ENCODE measurements at regions not wholly inside any gene's neighbourhood (a gene's known extent, or its start where the extent isn't known, plus 50 kb on each side); places are given as distances from the start of the nearest gene placed in this dataset.
"Not testable (repeated sequence)": the region's sequence is repeated elsewhere in the genome, so short reads cannot be mapped to it uniquely, and the experiment has no call there.

DNA sequence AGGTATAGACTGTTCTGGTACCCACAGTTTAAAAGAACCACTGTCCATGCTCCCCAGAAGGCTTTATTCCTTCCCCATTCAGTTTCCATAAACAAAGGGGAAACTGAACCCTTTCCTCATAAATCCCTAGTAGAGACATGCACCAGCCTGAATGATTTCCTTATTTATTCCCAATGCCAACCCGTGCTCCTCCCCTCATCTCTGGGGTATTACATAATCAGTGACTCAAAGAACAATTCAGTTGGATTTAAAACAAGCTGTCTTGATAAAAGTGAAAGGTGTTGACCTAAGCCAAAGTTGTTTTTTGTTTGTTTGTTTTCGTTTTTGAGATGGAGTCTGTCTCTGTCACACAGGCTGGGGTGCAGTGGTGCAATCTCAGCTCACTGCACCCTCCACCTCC lies 418.5 kb upstream of the CNTNAP5 start:
- no peak for DNase-seq (ENCODE audit: low read depth)

GRCh38 chr2:123609077-123609476 lies 416.0 kb upstream of the CNTNAP5 start:
- no peak for DNase-seq (ENCODE audit: low read depth)

- no peak for DNase-seq (ENCODE audit: low read depth)
These were observed 410.5 kb upstream of the CNTNAP5 start for GRCh38 chr2:123614596-123614995.

DNA sequence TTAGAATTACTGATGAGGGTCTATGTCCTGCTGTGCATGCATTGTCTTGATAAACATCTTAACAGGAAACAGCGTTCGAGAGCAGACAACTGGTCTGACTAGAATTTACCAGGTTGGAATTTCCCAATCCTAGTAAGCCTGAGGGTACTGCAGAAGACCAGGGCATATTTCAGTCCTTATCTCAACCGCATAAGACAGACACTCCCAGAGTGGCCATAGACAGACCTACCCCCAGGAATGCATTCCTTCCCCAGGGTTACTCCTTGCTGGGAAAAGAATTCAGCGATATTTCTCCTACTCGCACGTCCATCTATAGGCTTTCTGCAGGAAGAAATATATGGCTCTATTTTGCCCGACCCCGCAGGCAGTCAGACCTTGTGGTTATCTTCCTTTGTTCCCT lies 406.4 kb upstream of the CNTNAP5 start:
- DNase-seq (ENCODE audit: low read depth): not testable (repeated sequence)

- no peak for DNase-seq (ENCODE audit: low read depth)
These were observed 400.3 kb upstream of the CNTNAP5 start for GRCh38 chr2:123624816-123625215.

DNA sequence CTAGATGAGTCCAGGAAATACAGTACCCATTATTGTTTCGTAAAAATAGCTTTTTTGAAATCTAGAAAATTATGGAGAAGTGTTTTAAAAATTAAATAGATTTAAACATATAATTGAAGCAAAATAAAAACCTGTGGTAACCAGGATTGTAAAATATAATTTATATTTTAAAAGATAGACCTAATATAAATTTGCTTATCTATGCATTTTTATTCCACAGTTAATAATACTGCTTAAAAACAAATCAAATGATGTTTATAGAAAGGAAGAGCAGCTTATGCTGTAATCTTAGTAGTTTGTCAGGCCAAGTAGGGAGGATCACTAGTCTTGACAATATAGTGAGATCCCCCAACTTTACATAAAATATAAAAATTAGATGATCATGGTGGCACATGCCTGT lies 388.9 kb upstream of the CNTNAP5 start:
- DNase-seq (ENCODE audit: low read depth): no peak

- no peak for DNase-seq (ENCODE audit: low read depth)
These were observed 384.3 kb upstream of the CNTNAP5 start for GRCh38 chr2:123640685-123641335.

GRCh38 chr2:123644053-123644452 lies 381.0 kb upstream of the CNTNAP5 start:
- DNase-seq (ENCODE audit: low read depth): no peak

- DNase-seq (ENCODE audit: low read depth): no peak
These were observed 377.1 kb upstream of the CNTNAP5 start for GRCh38 chr2:123648016-123648415.

DNA sequence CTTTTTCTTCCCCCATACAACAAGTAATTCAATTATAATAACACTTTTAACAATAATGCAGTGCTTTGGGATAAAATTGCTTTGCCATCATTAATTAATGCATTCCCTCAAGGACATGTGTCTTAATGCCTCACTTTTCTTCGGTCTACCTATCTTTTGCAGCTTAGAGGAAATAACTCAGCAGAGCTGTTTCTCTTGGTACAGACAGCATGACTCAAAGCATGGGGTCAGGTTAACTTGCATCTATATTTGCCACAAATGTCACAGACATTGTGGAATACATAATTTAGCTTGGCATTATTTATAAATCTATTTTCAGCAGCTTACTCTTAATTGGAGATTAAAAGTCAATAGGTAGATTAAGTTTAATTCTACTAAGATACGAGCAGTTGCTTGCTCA lies 376.1 kb upstream of the CNTNAP5 start:
- DNase-seq (ENCODE audit: low read depth): no peak

DNA sequence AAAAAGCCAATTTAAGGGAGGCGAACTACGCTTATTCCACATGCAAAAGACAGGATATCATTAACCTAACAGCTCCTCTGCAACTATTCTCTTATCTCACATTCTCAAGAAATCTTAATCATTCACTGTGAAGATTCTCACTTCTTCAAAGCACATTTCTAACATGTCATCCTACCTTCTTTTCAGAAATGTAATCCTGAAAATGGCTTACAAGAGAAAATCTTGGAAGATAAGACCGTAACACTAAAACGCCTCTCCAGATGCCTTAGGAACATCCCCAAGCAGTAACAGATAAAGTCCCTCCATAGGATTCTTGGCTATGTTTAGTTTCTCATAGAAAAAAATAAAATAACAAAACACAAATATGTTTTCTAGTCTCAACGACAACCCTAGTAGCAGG lies 373.9 kb upstream of the CNTNAP5 start:
- no peak for DNase-seq (ENCODE audit: low read depth)

DNA sequence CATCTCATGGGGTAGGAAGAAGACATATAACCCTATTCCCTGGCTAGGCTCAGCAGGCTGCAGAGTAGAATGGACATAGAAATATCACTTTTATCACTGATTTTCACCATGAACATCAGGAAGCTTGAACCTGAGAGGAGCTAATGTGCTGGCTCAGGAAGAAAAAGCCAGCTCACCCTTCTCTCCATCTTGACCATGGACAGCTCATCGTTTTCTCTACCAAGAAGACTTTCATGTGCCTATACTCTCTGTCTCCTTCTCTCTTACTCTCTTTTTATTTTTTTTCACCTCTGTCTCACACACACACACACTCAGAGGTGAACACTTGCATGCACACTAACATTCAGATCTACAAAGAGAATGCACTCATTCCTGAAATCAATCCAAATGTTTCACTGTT lies 372.8 kb upstream of the CNTNAP5 start:
- DNase-seq (ENCODE audit: low read depth): no peak

DNA sequence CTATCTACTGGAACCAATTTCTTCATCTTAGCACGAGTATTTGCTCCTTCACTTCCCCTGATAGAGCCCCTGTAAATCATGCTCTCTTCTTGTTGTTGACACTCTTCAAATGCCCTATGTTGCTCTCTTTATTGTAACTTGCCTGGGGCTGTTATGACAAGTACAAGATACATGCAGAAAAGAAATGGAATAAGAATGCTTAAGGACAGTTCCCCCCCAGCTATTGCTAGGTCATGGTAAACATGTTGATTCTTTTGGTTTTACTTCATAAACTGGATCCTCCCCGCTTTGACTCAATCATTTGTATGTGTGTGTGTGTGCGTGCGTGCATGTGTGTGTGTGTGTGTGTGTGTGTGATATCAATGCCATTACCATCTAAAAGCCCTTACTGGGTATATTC lies 368.5 kb upstream of the CNTNAP5 start:
- no peak for DNase-seq (ENCODE audit: low read depth)

DNA sequence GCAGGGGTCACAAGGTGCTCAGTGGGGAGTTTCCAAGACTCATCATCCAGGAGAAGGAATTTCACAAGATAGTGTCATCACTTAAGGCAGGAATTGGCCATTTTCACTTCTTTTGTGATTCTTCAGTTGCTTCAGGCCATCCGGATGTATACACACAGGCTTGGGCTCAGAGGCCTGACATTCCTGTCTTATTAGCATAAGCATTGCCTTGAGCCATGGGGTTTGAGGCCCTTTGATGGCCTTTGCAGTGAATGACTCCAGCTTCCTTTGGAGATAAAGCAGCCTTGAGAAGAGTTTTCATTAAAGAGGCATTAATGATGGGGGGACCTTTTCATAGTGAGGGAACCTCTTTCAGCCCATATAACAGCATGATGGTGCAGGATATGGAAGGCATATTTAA lies 366.0 kb upstream of the CNTNAP5 start:
- DNase-seq (ENCODE audit: low read depth): no peak

DNA sequence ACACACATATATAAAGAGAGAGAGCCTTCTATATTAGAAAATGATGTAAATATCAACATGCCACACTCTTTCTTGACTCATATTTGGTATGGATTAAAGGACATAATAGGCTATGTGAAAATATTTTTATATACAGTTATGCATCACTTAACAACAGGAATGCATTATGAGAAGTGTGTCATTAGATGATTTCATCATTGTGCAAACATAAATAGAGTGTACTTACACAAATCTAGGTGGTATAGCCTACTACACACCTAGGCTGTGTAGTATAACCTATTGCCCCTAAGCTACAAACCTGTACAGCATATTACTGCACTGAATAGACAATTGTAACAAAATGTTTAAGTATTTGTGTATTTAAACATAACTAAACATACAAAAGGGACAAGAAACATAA lies 354.8 kb upstream of the CNTNAP5 start:
- no peak for DNase-seq (ENCODE audit: low read depth)

DNA sequence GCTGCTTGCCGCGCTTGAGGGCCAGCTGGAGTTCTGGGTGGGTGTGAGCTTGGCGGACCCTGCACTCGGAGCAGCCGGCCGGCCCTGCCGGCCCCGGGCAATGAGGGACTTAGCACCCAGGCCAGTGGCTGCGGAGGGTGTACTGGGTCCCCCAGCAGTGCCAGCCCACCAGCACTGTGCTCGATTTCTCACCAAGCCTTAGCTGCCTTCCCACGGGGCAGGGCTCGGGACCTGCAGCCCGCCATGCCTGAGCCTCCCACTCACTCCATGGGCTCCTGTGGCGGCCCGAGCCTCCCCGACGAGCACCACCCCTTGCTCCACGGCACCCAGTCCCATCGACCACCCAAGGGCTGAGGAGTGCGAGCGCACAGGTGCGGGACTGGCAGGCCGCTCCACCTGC lies 341.3 kb upstream of the CNTNAP5 start:
- not testable (repeated sequence) for DNase-seq (ENCODE audit: low read depth)

DNA sequence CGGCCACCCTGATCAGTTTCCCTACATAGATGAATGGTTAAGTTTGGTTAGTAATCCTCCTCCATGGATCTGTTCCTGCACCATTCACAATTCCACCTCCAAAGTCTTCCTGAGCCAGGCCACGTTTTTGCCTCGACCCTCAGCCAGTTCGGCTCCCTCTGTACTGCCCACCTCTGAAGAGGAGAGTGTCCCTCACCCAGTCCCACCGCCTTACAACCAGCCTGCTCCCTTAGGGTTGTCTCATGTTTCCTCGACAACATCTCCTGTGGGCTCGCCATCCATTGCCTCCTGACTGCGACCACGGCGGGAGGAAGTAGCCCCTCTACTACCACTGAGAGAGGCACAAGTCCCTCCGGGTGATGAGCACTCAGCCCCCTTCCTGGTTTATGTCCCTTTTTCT lies 338.0 kb upstream of the CNTNAP5 start:
- DNase-seq (ENCODE audit: low read depth): no peak

GRCh38 chr2:123688231-123688940 lies 336.7 kb upstream of the CNTNAP5 start:
- DNase-seq (ENCODE audit: low read depth): no peak

DNA sequence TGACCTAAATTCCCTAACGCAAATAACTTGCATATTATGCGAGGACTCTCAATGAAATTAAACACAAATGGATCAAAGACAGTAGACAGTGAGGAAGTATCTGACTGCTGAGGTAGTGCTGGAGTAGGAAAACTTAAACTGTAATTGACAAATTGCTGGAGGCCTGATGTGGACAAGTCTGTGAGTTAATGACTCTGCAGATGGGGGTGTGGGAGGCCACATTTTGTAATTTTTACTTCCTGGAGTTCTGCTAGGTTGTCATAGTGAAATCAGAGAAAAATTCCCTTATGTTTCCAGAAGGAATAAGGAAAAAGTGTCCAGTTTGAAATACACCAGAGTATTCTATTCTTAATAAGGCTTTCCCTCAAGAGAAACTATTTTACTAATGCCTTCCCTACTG lies 333.0 kb upstream of the CNTNAP5 start:
- DNase-seq (ENCODE audit: low read depth): no peak

GRCh38 chr2:123693836-123694235 lies 331.3 kb upstream of the CNTNAP5 start:
- no peak for DNase-seq (ENCODE audit: low read depth)

- DNase-seq (ENCODE audit: low read depth): no peak
These were observed 329.7 kb upstream of the CNTNAP5 start for GRCh38 chr2:123695426-123695825.

DNA sequence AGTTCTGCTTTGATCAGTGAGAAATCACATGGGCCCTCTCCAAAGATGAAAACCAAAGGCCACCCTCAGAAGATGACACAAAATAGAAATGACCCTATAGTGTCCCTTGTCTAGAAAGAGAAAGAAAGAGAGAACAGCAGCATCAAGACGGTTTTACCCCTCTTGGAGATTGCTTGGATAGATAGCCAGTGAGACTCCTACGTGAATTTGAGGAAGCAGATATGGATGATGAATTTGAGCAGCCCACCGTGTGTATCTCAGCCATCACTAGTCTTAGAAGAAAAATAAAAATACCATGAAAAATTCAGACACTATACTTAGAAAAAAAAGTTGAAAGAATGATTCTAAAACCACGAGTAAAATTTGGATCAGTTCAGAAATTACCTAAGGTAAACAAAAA lies 329.1 kb upstream of the CNTNAP5 start:
- no peak for DNase-seq (ENCODE audit: low read depth)

GRCh38 chr2:123696799-123697410 lies 328.2 kb upstream of the CNTNAP5 start:
- DNase-seq (ENCODE audit: low read depth): no peak

Measured in stromal cell of bone marrow (primary cell).